Mucosa of stomach (tissue), 1 donor: ENCODE measurements at regions not wholly inside any gene's neighbourhood (a gene's known extent, or its start where the extent isn't known, plus 50 kb on each side); places are given as distances from the start of the nearest gene placed in this dataset.
"Not testable (repeated sequence)": the region's sequence is repeated elsewhere in the genome, so short reads cannot be mapped to it uniquely, and the experiment has no call there.

Experiments used
- H3K27me3 ChIP-seq: one replicate; pipeline ENCODE4 v1.7.0; 2013; ENCODE audit warnings: mild to moderate bottlenecking, low read length; ENCODE audit not compliant: control insufficient read depth, insufficient read depth
- H3K36me3 ChIP-seq: one replicate; pipeline ENCODE4 v1.7.0; 2013; ENCODE audit warnings: low read length; ENCODE audit not compliant: control insufficient read depth, insufficient read depth
- H3K4me1 ChIP-seq: one replicate; pipeline ENCODE4 v1.7.0; 2013; ENCODE audit warnings: mild to moderate bottlenecking, low read length; ENCODE audit not compliant: control insufficient read depth, insufficient read depth
- H3K4me3 ChIP-seq: one replicate; pipeline ENCODE4 v1.7.0; 2013; ENCODE audit warnings: low read length
- H3K9ac ChIP-seq: one replicate; pipeline ENCODE4 v1.7.0; 2013; ENCODE audit warnings: mild to moderate bottlenecking, low read length, moderate library complexity
- H3K9me3 ChIP-seq: one replicate; pipeline ENCODE4 v1.7.0; 2013; ENCODE audit warnings: mild to moderate bottlenecking, low read length, moderate library complexity; ENCODE audit not compliant: control insufficient read depth
- donor health status: Pancreatic carcinoma.

DNA sequence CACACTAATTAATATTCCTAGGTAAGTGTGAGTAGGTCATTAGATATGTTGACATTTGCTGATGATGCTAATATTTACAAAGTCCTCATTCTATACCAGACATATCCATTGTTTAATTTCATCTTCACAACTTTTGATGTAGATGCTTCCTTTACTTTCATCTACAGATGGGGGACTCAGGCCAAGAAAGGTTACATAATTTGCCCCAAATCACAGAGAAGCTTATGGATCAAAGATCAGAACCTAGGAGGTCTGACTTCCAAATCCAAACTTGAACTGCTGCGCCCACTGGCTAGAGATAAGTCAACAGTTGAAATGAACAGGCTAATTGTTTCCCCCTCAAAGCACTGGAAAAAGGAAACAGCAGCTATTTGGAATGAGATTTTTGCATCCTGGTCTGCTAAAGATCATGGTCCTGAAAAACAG is 95.6 kb upstream of the TMEM178A start:
- H3K4me1 ChIP-seq, result peaks cover 5% of the 10 kb centered on the region
- H3K9ac ChIP-seq, result no peak overlapping the region
- H3K9me3 ChIP-seq, result no peaks in the 10 kb centered on the region
- H3K36me3 ChIP-seq, result no peaks in the 10 kb centered on the region
- H3K27me3 ChIP-seq, result no peaks in the 10 kb centered on the region
- no peak overlapping the region for H3K4me3 ChIP-seq

DNA sequence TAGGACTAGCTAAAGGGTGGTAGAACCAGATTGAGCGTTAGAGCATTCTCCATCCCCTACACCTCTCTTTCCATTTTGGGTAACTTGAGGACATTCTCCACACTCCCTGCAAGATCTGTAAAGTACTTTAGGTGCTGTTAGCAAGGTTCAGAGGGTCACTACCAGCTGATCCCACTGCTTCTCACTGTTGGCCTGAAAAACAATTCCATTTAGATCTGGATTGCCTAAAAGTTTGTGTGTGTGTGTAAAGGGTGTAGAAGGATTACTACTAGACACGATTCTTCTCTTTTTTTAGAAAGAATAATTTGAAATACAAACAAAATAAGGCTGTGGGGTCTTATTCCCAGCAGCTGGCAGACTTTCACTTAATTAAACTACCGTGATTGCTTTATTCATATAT is 95.1 kb upstream of the TMEM178A start:
- Histone ChIP-seq H3K4me1 (peaks cover 5% of the 10 kb centered on the region), H3K9me3 (no peaks in the 10 kb centered on the region), H3K4me3 (no peak overlapping the region), H3K9ac (no peak overlapping the region), H3K27me3 (no peaks in the 10 kb centered on the region), H3K36me3 (no peaks in the 10 kb centered on the region)

DNA sequence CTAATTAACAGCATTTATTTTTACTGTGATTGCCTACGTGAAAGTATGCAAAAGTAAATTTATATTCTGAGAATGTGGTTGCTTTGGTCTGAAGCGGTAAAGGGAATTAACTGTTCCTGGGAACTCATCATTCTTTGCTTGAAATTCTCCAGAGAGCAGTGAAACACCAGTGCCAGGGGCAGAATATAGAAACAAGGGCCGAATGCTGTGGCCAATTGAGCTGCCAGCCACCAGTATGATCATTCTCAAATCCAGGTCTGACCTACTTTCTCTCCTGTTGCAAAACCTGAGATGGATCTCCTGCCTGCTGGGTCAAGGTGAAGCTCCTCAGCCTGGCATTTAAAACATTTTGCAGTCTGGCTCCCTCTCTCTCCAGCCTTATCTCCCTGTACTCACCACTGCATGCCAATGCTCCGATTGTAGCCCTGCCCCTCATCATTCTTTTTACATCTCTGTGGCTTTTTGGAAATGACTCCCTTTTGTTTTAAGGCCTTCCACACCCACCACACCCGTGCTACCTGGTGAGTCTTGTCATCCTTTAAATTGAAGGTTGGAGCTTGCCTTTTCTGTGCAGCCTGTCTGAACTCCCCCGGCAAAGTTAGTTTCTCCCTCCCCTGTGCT is 94.5 kb upstream of the TMEM178A start:
- no peak overlapping the region for H3K9ac ChIP-seq

DNA sequence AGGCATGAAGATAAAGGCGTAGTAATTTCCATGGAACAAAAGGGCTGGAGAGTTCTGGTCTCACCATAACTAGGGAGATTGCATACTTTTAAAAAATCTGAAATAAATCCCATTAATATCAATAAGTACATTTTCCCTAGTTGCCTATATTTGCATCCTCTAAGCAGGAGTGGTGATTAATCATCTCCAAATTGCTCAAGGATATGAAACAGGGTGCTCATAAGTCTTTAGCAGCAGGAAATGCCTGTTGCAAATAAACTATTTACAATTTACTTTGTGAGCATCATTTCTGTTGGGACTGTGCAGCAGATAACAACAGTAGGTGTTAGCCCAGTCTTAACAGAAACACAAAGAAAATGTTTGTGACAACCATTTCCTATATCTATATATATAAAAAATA is 92.4 kb upstream of the TMEM178A start:
- Histone ChIP-seq H3K4me3 (no peak overlapping the region), H3K4me1 (peaks cover 5% of the 10 kb centered on the region), H3K36me3 (no peaks in the 10 kb centered on the region), H3K9me3 (no peaks in the 10 kb centered on the region), H3K27me3 (no peaks in the 10 kb centered on the region), H3K9ac (no peak overlapping the region)

More for the DNA sequence above, 94.5 kb upstream of the TMEM178A start:
- Histone ChIP-seq H3K9me3 (no peaks in the 10 kb centered on the region), H3K4me3 (no peak overlapping the region), H3K27me3 (no peaks in the 10 kb centered on the region), H3K4me1 (peaks cover 5% of the 10 kb centered on the region), H3K36me3 (no peaks in the 10 kb centered on the region)

DNA sequence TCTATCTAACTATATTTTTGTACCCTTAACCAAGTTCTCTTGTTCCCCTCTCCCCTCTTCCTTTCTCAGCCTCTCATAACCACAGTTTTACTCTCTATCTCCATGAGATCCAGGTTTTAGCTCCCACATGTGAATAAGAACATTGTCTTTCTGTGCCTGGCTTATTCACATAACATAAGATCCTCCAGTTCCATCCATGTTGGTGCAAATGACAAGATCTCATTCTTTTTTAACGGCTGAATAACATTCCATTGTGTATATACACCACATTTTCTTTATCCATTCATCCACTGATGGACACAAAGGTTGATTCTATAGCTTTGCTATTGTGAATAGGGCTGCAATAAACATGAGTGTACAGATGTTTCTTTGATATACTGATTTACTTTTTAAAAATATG is 83.9 kb upstream of the TMEM178A start:
- no peaks in the 10 kb centered on the region for H3K9me3 ChIP-seq
- no peak overlapping the region for H3K9ac ChIP-seq
- H3K36me3 ChIP-seq, result no peaks in the 10 kb centered on the region
- no peaks in the 10 kb centered on the region for H3K4me1 ChIP-seq
- no peak overlapping the region for H3K4me3 ChIP-seq
- no peaks in the 10 kb centered on the region for H3K27me3 ChIP-seq

DNA sequence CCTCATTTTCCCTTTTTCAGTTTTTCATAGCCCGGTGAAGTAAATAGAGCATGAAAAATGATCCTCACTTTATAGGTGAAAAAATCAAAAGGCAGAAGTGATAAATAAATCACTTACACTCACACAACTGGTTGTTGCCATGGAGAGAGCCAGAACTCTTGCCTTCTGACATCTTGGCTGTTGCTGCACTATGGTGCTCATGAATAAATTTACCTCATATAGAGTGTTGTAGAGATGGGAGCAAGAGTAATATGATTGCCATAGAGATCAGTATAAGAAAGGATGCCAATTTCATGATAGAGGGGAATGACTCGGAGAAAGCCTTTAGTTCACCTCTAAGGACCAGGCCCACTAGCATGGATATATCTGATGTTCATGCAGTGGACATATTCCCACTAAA is 82.5 kb upstream of the TMEM178A start:
- H3K9ac ChIP-seq, result no peak overlapping the region
- H3K36me3 ChIP-seq, result no peaks in the 10 kb centered on the region
- H3K4me3 ChIP-seq, result no peak overlapping the region
- H3K27me3 ChIP-seq, result no peaks in the 10 kb centered on the region
- no peaks in the 10 kb centered on the region for H3K9me3 ChIP-seq
- H3K4me1 ChIP-seq, result no peaks in the 10 kb centered on the region

DNA sequence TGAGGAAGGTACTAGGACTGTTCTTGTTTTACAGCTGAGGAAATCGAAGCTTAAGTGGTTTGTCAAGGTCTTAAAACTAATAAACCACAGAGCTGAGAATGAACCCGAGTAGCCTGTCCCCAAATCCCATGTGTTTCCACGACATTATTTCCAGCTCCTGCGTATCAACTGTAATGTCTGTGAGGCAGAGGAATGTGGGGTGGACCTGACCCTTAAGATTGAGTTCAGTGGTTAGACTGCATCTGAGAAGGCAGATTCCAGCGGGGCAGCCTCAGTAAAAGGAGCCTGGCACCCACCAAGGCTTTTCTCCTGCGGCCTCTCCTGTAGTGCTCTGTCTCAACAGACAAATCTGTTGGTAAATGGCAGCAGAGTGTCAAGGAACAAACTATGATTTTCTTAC is 81.9 kb upstream of the TMEM178A start:
- Histone ChIP-seq H3K4me1 (no peaks in the 10 kb centered on the region), H3K9ac (no peak overlapping the region), H3K27me3 (no peaks in the 10 kb centered on the region), H3K4me3 (no peak overlapping the region), H3K36me3 (no peaks in the 10 kb centered on the region), H3K9me3 (no peaks in the 10 kb centered on the region)

DNA sequence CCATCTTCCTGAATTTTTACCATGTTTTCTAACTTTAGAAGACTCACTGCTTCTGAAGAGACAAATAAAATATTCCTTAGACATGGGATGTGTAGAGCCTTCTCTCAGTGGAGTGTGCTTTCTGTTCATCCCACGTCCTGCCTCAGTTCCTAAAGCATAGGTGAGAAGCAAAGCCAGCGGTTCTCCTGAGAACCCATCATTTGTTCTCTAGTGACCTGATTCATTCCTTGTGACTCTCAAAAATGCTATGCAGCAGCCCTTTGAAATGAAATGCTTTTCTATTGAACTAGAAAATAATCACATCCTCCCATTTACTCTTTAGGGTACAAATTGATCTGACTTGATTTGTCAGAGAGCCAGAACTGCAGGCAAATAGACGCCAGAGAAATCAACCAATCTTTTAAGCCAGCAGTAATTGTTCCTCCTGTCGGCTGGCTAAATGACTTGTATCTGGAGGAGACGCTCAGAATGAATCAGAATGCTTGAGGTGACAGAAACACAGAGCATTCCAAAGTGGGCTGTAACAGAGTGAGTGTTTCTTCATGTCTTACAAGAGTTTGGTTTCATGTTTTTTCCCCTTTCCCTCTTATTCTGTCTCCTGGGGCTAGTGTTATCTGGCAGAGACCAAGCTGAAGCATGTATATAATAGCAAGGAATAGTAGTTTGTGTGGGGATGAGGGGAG is 81.3 kb upstream of the TMEM178A start:
- Histone ChIP-seq H3K36me3 (no peaks in the 10 kb centered on the region), H3K4me3 (no peak overlapping the region), H3K27me3 (no peaks in the 10 kb centered on the region), H3K9me3 (no peaks in the 10 kb centered on the region), H3K9ac (no peak overlapping the region), H3K4me1 (no peaks in the 10 kb centered on the region)

DNA sequence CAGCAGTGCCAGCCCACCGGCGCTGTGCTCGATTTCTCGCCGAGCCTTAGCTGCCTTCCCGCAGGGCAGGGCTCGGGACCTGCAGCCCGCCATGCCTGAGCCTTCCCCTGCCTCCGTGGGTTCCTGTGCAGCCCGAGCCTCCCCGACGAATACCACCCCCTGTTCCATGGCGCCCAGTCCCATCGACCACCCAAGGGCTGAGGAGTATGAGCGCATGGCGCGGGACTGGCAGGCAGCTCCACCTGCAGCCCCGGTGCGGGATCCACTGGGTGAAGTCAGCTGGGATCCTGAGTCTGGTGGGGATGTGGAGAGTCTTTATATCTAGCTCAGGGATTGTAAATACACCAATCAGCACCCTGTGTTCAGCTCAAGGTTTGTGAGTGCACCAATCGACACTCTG is 80.2 kb upstream of the TMEM178A start:
- not testable (repeated sequence) for H3K4me3 ChIP-seq, H3K9ac ChIP-seq, H3K4me1 ChIP-seq, H3K36me3 ChIP-seq, H3K27me3 ChIP-seq, H3K9me3 ChIP-seq

DNA sequence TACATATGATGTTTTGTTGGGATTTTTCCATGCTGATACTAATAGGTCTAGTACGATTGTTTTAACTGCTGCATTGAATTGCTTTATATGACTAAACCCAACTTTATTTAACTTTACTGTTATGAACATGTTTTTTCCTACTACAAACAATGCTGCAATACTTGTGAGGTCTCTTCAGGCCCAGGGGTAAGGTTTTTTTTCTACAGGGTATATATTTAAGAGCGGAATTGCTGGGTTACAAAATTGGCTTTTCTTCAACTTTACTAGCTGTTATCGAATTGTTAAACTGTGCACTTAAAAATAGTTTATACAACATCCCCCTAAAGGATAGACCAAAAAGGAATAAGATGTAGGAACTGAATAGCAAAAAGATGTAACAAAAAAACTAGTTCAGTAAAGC is 78.5 kb upstream of the TMEM178A start:
- Histone ChIP-seq H3K4me1 (no peaks in the 10 kb centered on the region), H3K4me3 (no peak overlapping the region), H3K9ac (no peak overlapping the region), H3K9me3 (no peaks in the 10 kb centered on the region), H3K36me3 (no peaks in the 10 kb centered on the region), H3K27me3 (no peaks in the 10 kb centered on the region)

DNA sequence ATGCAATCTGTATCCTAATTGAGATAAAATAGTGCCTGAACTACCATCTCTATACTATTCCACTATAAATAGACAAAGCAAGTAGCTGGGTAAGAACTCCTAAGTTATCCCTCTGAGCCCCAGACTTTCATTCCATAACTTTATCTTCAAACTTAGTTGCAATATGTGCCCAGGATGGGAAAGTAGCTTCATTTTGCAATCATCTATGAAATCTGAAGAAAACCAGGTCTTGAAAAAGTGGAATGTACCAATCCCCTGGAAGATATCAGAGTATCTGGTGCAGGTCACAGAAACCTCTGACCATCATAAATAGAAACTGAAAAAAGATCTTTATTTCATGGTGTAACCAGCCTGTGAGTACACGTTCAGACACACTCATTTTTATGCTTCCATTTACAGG is 78.1 kb upstream of the TMEM178A start:
- no peak overlapping the region for H3K9ac ChIP-seq
- H3K36me3 ChIP-seq, result no peaks in the 10 kb centered on the region
- H3K4me1 ChIP-seq, result no peaks in the 10 kb centered on the region
- no peak overlapping the region for H3K4me3 ChIP-seq
- H3K27me3 ChIP-seq, result no peaks in the 10 kb centered on the region
- no peaks in the 10 kb centered on the region for H3K9me3 ChIP-seq

DNA sequence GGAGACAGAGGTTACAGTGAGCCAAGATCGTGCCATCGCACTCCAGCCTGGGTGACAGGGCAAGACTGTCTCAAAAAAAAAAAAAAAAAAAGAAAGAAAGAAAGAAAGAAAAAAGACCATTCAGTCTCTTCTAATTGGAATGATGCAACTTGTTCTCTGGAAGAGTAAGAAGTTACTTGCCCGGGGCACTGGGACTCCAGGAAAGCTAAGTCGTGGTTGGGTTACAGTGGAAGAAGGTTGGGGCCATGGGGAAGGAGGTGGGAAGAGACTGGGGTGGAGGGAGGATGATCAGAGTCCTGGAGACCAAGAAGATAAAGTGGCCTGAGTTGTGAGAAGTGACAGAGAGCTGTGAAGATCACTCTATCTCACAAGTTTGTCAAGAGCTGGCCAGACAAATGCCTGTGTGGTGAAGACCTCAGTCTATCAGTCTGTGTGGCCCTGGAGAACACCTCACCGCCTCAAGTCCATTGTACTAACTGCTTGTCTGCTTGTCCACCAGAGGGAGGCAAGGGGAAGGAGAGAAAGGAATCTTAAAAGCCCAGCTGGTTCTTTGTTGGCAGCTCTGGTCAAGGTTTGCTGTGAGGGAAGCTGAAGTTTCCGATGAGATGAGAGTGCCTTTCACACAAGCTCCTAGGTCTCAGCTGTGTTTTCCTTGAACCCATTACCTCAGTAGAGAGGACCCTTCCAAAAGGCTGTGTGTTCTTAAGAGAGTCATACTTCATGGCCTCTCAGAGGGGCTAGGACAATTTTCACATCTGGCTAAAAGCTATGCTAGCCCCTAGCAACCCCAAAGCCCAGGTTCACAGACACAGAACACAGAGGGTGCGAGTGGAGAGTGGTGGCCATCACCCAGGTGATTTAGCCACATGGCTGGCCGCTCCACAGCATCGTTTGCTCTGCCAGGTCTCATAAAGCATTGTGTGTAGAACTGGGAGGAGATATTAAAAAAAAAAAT is 72.0 kb upstream of the TMEM178A start:
- Histone ChIP-seq H3K9ac (no peak overlapping the region), H3K27me3 (no peaks in the 10 kb centered on the region), H3K4me3 (no peak overlapping the region), H3K36me3 (no peaks in the 10 kb centered on the region), H3K4me1 (no peaks in the 10 kb centered on the region), H3K9me3 (no peaks in the 10 kb centered on the region)
